ENCODE measurements at regions not wholly inside any gene's neighbourhood (a gene's known extent, or its start where the extent isn't known, plus 50 kb on each side); places are given as distances from the start of the nearest gene placed in this dataset.

GRCh38 chr13:59532405-59532804 is 631.3 kb downstream of the DIAPH3 start:
- no peak for TF ChIP-seq CTCF (IDR thresholded peaks at IDR 0.05)
- no peak for TF ChIP-seq ZNF317 (CRISPR knock-in tag; IDR thresholded peaks at IDR 0.05; ENCODE audit: borderline replicate concordance, low read depth)
- no peak for TF ChIP-seq NR2C2 (CRISPR knock-in tag; IDR thresholded peaks at IDR 0.05)
- TF ChIP-seq, protein P1, sequence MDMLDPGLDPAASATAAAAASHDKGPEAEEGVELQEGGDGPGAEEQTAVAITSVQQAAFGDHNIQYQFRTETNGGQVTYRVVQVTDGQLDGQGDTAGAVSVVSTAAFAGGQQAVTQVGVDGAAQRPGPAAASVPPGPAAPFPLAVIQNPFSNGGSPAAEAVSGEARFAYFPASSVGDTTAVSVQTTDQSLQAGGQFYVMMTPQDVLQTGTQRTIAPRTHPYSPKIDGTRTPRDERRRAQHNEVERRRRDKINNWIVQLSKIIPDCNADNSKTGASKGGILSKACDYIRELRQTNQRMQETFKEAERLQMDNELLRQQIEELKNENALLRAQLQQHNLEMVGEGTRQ (CRISPR knock-in tag; IDR thresholded peaks at IDR 0.05) = no peak
- no peak for TF ChIP-seq MAX (CRISPR knock-in tag; IDR thresholded peaks at IDR 0.05)
- TF ChIP-seq JUN (CRISPR knock-in tag; IDR thresholded peaks at IDR 0.05) = no peak
- no peak for TF ChIP-seq FOXJ3 (CRISPR knock-in tag; IDR thresholded peaks at IDR 0.05; ENCODE audit: borderline replicate concordance)
- no peak for TF ChIP-seq SOX15 (CRISPR knock-in tag; IDR thresholded peaks at IDR 0.05)
- TF ChIP-seq, protein P2, sequence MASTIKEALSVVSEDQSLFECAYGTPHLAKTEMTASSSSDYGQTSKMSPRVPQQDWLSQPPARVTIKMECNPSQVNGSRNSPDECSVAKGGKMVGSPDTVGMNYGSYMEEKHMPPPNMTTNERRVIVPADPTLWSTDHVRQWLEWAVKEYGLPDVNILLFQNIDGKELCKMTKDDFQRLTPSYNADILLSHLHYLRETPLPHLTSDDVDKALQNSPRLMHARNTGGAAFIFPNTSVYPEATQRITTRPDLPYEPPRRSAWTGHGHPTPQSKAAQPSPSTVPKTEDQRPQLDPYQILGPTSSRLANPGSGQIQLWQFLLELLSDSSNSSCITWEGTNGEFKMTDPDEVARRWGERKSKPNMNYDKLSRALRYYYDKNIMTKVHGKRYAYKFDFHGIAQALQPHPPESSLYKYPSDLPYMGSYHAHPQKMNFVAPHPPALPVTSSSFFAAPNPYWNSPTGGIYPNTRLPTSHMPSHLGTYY (CRISPR knock-in tag; IDR thresholded peaks at IDR 0.05) = no peak
- TF ChIP-seq AFF4 (CRISPR knock-in tag; IDR thresholded peaks at IDR 0.05; ENCODE audit: borderline replicate concordance) = no peak
- TF ChIP-seq ATF1 (CRISPR knock-in tag; IDR thresholded peaks at IDR 0.05) = no peak

Measured in WTC11 (cell line).